CD4-positive, alpha-beta T cell (primary cell): ENCODE measurements at regions not wholly inside any gene's neighbourhood (a gene's known extent, or its start where the extent isn't known, plus 50 kb on each side); places are given as distances from the start of the nearest gene placed in this dataset.

ENCODE experiments used
- ATAC-seq: fragments of 200-7000 bp; cut with Tn5 transposase; one replicate; pipeline ENCODE4 v1.10.0; 2022; ENCODE audit warnings: mild to moderate bottlenecking; ENCODE audit not compliant: poor library complexity
- CTCF ChIA-PET: fragments of 350-600 bp; sonication (Branson Sonifier 250); formaldehyde crosslinking; loops from one replicate; lab custom pipeline; 2021; ENCODE audit warnings: antibody characterized with exemption, inconsistent platforms; lab: Charles Lee
- POLR2A ChIA-PET: fragments of 350-600 bp; sonication (Branson Sonifier 250); formaldehyde crosslinking; loops from one replicate; lab custom pipeline; 2021; ENCODE audit warnings: antibody characterized with exemption, inconsistent platforms; lab: Charles Lee
- DNase-seq, 14 experiments: peaks; one replicate each; pipeline ENCODE4 v3.0.0-alpha.2; 2013 to 2020; ENCODE audit warnings: mixed read lengths in 2 of 14
- H3K27ac ChIP-seq, 2 donors: one replicate each; pipeline versions ENCODE4 v1.5.1 to v1.7.0; 2013; ENCODE audit warnings: low read length in 2 of 2, low read depth in 1 of 2, mild to moderate bottlenecking in 1 of 2
- H3K27me3 ChIP-seq, 2 experiments: 1 replicate in 1 of 2; 2 replicates in 1 of 2; pipeline versions ENCODE4 v1.6.1 to v1.7.0; 2013; ENCODE audit warnings: low read length in 2 of 2, control low read depth in 1 of 2, mild to moderate bottlenecking in 1 of 2, moderate library complexity in 1 of 2; ENCODE audit not compliant: insufficient read depth in 2 of 2, control insufficient read depth in 1 of 2
- H3K36me3 ChIP-seq: one replicate; pipeline ENCODE4 v1.6.1; 2013; ENCODE audit warnings: low read length, control low read depth; ENCODE audit not compliant: insufficient read depth
- H3K4me1 ChIP-seq: one replicate; pipeline ENCODE4 v1.6.1; 2013; ENCODE audit warnings: low read length, control low read depth; ENCODE audit not compliant: insufficient read depth
- H3K4me3 ChIP-seq: one replicate; pipeline ENCODE4 v1.5.1; 2013; ENCODE audit warnings: mild to moderate bottlenecking, low read length, moderate library complexity
- H3K9me3 ChIP-seq, 2 experiments: 1 replicate in 1 of 2; 2 replicates in 1 of 2; pipeline versions ENCODE4 v1.6.1 to v1.7.0; 2013; ENCODE audit warnings: low read length in 2 of 2, mild to moderate bottlenecking in 2 of 2, control low read depth in 1 of 2, moderate library complexity in 1 of 2; ENCODE audit not compliant: control insufficient read depth in 1 of 2, insufficient read depth in 1 of 2
- H3K27ac Mint-ChIP-seq: one replicate; pipeline ENCODE4 v1.8.0; 2020; ENCODE audit warnings: mixed read lengths
- H3K27me3 Mint-ChIP-seq: one replicate; pipeline ENCODE4 v1.8.0; 2021; ENCODE audit warnings: mixed read lengths
- H3K36me3 Mint-ChIP-seq: one replicate; pipeline ENCODE4 v1.8.0; 2021; ENCODE audit warnings: low read depth, mixed read lengths
- H3K4me1 Mint-ChIP-seq: one replicate; pipeline ENCODE4 v1.8.0; 2021; ENCODE audit warnings: low read depth, mixed read lengths
- H3K4me3 Mint-ChIP-seq: one replicate; pipeline ENCODE4 v1.8.0; 2020; ENCODE audit warnings: mild to moderate bottlenecking, mixed read lengths
- H3K9me3 Mint-ChIP-seq: one replicate; pipeline ENCODE4 v1.8.0; 2020; ENCODE audit warnings: mixed read lengths
- intact Hi-C, 2 experiments: fragments of 100-400 bp; cut with DNase I in 1 of 2; cut with micrococcal nuclease in 1 of 2; formaldehyde crosslinking; loops; one replicate each; pipeline versions ENCODE4 v1.15.1 to v1.9.0; 2023 to 2025; cut with DNase I, micrococcal nuclease
- TF ChIP-seq, protein P1 (sequence below): fragments of 200-600 bp; IDR thresholded peaks from one replicate; pipeline ENCODE4 v1.8.0; 2022; ENCODE audit warnings: antibody characterized with exemption, mild to moderate bottlenecking

DNA sequence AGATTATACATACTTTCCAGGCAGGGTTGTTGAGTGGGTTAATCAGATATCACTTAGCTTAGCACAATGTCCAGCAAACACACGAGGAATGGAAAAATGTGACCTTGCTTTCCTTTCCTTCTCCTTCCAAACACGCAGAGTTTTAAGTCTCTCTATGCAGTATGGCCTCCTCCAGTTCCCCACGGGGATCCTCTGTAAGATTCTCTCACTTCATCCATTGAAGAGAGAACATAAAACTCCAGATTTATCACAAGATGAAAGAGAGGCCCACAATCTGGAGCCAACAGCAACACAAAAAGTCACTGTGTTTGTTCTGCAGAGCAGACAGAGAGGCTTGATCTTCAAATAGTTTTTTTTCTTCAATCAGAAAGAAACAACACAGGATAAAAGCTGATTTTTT is 336.8 kb upstream of the CLNK start:
- TF ChIP-seq, protein P1, sequence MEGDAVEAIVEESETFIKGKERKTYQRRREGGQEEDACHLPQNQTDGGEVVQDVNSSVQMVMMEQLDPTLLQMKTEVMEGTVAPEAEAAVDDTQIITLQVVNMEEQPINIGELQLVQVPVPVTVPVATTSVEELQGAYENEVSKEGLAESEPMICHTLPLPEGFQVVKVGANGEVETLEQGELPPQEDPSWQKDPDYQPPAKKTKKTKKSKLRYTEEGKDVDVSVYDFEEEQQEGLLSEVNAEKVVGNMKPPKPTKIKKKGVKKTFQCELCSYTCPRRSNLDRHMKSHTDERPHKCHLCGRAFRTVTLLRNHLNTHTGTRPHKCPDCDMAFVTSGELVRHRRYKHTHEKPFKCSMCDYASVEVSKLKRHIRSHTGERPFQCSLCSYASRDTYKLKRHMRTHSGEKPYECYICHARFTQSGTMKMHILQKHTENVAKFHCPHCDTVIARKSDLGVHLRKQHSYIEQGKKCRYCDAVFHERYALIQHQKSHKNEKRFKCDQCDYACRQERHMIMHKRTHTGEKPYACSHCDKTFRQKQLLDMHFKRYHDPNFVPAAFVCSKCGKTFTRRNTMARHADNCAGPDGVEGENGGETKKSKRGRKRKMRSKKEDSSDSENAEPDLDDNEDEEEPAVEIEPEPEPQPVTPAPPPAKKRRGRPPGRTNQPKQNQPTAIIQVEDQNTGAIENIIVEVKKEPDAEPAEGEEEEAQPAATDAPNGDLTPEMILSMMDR, result no peak
- Histone ChIP-seq H3K4me3 (no peak overlapping the region), H3K4me1 (no peaks in the 10 kb centered on the region), H3K36me3 (no peaks in the 10 kb centered on the region), H3K27me3 (no peaks in the 10 kb centered on the region), H3K27ac (no peak overlapping the region), H3K9me3 (peaks cover 0 to 3% of the 10 kb centered on the region in 2 experiments)
- ATAC-seq (no peak), DNase-seq (no peak)
- H3K4me1 Mint-ChIP-seq, result no peaks in the 10 kb centered on the region
- H3K4me3 Mint-ChIP-seq, result no peak overlapping the region
- POLR2A ChIA-PET, result no interaction called here
- intact Hi-C loops, result no loop called here
- H3K27me3 Mint-ChIP-seq, result no peaks in the 10 kb centered on the region
- H3K27ac Mint-ChIP-seq, result no peak overlapping the region
- CTCF ChIA-PET, result no interaction called here
- H3K36me3 Mint-ChIP-seq, result no peaks in the 10 kb centered on the region
- H3K9me3 Mint-ChIP-seq, result no peaks in the 10 kb centered on the region

DNA sequence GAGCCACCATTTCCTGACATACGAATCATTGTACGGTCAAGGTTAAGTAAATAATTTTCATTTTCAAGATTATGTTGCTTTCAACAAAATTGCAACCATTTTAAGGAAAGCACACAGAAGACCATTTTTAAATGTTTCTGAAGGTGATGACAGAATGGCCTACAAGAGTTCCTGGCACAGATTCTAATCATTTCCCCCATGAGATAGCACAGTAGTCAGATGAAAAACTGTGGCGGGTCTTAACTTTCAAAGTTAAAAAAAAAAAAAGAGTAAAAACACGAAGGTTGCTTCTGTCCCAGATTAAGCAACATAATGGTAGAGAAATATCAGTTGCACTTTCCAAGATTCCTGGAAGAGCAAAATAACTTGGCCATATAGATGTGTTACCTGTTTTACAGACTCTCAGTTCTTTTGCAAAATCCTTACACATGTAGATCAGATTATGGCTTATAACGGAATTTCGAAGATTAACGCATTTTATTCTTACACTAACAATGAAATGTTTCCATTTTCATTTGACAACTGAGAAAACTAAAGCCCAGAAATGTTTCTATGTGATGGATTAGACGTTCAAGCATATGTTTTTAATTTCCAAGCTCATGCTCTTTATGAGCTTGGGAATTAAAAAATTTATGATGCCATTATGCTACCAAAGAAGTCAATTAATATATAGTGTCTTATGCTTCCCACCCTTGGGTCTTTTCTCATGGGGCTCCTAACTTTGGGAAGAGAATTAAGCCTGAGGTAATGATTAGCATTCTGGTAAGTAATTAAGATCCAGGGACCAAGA is 335.1 kb upstream of the CLNK start:
- H3K27me3 ChIP-seq, result no peaks in the 10 kb centered on the region
- CTCF ChIA-PET, result no interaction called here
- intact Hi-C loops, result no loop called here
- POLR2A ChIA-PET, result no interaction called here
- no peaks in the 10 kb centered on the region for H3K4me1 ChIP-seq
- H3K4me3 Mint-ChIP-seq, result no peak overlapping the region
- DNase-seq (no peak), ATAC-seq (no peak)
- H3K9me3 Mint-ChIP-seq, result no peaks in the 10 kb centered on the region
- H3K36me3 Mint-ChIP-seq, result no peaks in the 10 kb centered on the region
- no peak overlapping the region for H3K27ac Mint-ChIP-seq
- TF ChIP-seq, protein P1, result no peak
- H3K36me3 ChIP-seq, result no peaks in the 10 kb centered on the region
- no peaks in the 10 kb centered on the region for H3K27me3 Mint-ChIP-seq
- no peaks in the 10 kb centered on the region for H3K4me1 Mint-ChIP-seq
- H3K27ac ChIP-seq, result no peak overlapping the region
- no peaks in the 10 kb centered on the region for H3K9me3 ChIP-seq
- no peak overlapping the region for H3K4me3 ChIP-seq

DNA sequence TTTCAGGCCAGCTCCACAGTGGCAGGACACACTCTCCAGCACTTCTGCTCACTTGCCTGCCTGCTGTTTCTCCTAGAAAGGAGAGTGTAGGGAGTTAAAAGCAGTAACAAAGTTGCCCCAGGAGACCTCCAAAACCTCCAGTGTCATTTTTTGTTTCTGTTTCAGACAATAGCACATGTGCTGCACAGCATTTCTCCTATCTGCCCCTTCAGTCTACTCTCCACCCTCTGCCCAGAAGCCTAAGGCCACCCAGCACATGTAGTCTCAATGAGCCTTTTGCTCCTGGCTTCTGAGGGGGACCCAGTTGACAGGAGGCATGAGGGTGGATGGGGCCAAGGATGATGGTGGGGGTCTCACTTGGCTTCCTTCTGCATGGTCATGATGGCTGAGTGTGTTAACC is 329.6 kb upstream of the CLNK start:
- H3K9me3 Mint-ChIP-seq, result no peaks in the 10 kb centered on the region
- no peaks in the 10 kb centered on the region for H3K9me3 ChIP-seq
- intact Hi-C loops, result no loop called here
- no peaks in the 10 kb centered on the region for H3K4me1 Mint-ChIP-seq
- ATAC-seq (no peak), DNase-seq (no peak)
- TF ChIP-seq, protein P1, result no peak
- no peaks in the 10 kb centered on the region for H3K27me3 ChIP-seq
- no peaks in the 10 kb centered on the region for H3K36me3 Mint-ChIP-seq
- no peaks in the 10 kb centered on the region for H3K36me3 ChIP-seq
- no peak overlapping the region for H3K4me3 Mint-ChIP-seq
- no peak overlapping the region for H3K27ac ChIP-seq
- CTCF ChIA-PET, result no interaction called here
- no peaks in the 10 kb centered on the region for H3K27me3 Mint-ChIP-seq
- no peak overlapping the region for H3K4me3 ChIP-seq
- no peak overlapping the region for H3K27ac Mint-ChIP-seq
- H3K4me1 ChIP-seq, result no peaks in the 10 kb centered on the region
- POLR2A ChIA-PET, result no interaction called here
